ENCODE measurements at regions not wholly inside any gene's neighbourhood (a gene's known extent, or its start where the extent isn't known, plus 50 kb on each side); places are given as distances from the start of the nearest gene placed in this dataset.

- no peak overlapping the region for H3K4me3 ChIP-seq
- H3K27me3 ChIP-seq: no peaks in the 10 kb centered on the region
- WGBS, 2 donors: 58 to 69% methylated on average over 10 to 11 of the region's 11 CpGs
- TF ChIP-seq POLR2A (IDR thresholded peaks at IDR 0.05): no peak
- TF ChIP-seq CTCF (IDR thresholded peaks at IDR 0.05): no peak
- H3K27ac ChIP-seq: no peak overlapping the region
- H3K9me3 ChIP-seq: no peaks in the 10 kb centered on the region
- no peaks in the 10 kb centered on the region for H3K4me1 ChIP-seq
- H3K36me3 ChIP-seq (ENCODE audit: low read depth, missing control alignments): no peaks in the 10 kb centered on the region
- intact Hi-C loops (cut with DNase I; ENCODE audit: low total_unique reads): no loop called here
- DNase-seq: no peak
Observed at GRCh38 chr3:10619989-10620832, 114.8 kb upstream of the ATP2B2 start.

- H3K4me1 ChIP-seq: no peaks in the 10 kb centered on the region
- H3K4me3 ChIP-seq: no peak overlapping the region
- no peak overlapping the region for H3K27ac ChIP-seq
- 55 to 57% methylated on average over 2 of the region's 2 CpGs for WGBS, 2 donors
- no peaks in the 10 kb centered on the region for H3K36me3 ChIP-seq (ENCODE audit: low read depth, missing control alignments)
- no peak for TF ChIP-seq CTCF (IDR thresholded peaks at IDR 0.05)
- no peak for TF ChIP-seq POLR2A (IDR thresholded peaks at IDR 0.05)
- intact Hi-C loops (cut with DNase I; ENCODE audit: low total_unique reads): no loop called here
- DNase-seq: no peak
- H3K9me3 ChIP-seq: no peaks in the 10 kb centered on the region
- no peaks in the 10 kb centered on the region for H3K27me3 ChIP-seq
Observed at GRCh38 chr3:10620833-10621082, 115.4 kb upstream of the ATP2B2 start.

- WGBS, 2 donors: 73 to 85% methylated on average over 4 of the region's 4 CpGs
- intact Hi-C loops (cut with DNase I; ENCODE audit: low total_unique reads): no loop called here
- no peaks in the 10 kb centered on the region for H3K36me3 ChIP-seq (ENCODE audit: low read depth, missing control alignments)
- H3K4me3 ChIP-seq: no peak overlapping the region
- H3K9me3 ChIP-seq: no peaks in the 10 kb centered on the region
- no peak overlapping the region for H3K27ac ChIP-seq
- no peak for TF ChIP-seq CTCF (IDR thresholded peaks at IDR 0.05)
- no peak for TF ChIP-seq POLR2A (IDR thresholded peaks at IDR 0.05)
- DNase-seq: no peak
- no peaks in the 10 kb centered on the region for H3K4me1 ChIP-seq
- H3K27me3 ChIP-seq: no peaks in the 10 kb centered on the region
Observed at GRCh38 chr3:10623578-10624275, 118.3 kb upstream of the ATP2B2 start.

- WGBS, 2 donors: 42 to 44% methylated on average over 8 to 9 of the region's 9 CpGs
- no peaks in the 10 kb centered on the region for H3K27me3 ChIP-seq
Observed at GRCh38 chr3:10625323-10625722, 119.9 kb upstream of the ATP2B2 start.

More at GRCh38 chr3:10625323-10625722, 119.9 kb upstream of the ATP2B2 start:
- H3K4me3 ChIP-seq: no peak overlapping the region
- H3K9me3 ChIP-seq: no peaks in the 10 kb centered on the region
- intact Hi-C loops (cut with DNase I; ENCODE audit: low total_unique reads): no loop called here
- no peaks in the 10 kb centered on the region for H3K36me3 ChIP-seq (ENCODE audit: low read depth, missing control alignments)
- no peak overlapping the region for H3K27ac ChIP-seq
- no peaks in the 10 kb centered on the region for H3K4me1 ChIP-seq
- TF ChIP-seq POLR2A (IDR thresholded peaks at IDR 0.05) (no peak), CTCF (IDR thresholded peaks at IDR 0.05) (no peak)
- DNase-seq: no peak

Data from testis (tissue), 2 donors.